ENCODE measurements at regions not wholly inside any gene's neighbourhood (a gene's known extent, or its start where the extent isn't known, plus 50 kb on each side); places are given as distances from the start of the nearest gene placed in this dataset.
"Not testable (repeated sequence)": the region's sequence is repeated elsewhere in the genome, so short reads cannot be mapped to it uniquely, and the experiment has no call there.

GRCh38 chr11:122193881-122194480 lies 78.0 kb upstream of the BLID start:
- not testable (repeated sequence) for DNase-seq

- DNase-seq, result no peak
Observed at GRCh38 chr11:122193457-122193856, 77.4 kb upstream of the BLID start.

GRCh38 chr11:122192634-122193255 lies 76.7 kb upstream of the BLID start:
- no peak for DNase-seq

- no peak for DNase-seq
Observed at GRCh38 chr11:122190768-122191167, 74.8 kb upstream of the BLID start.

GRCh38 chr11:122189229-122189628 lies 73.2 kb upstream of the BLID start:
- no peak for DNase-seq

GRCh38 chr11:122187373-122188165 lies 71.6 kb upstream of the BLID start:
- DNase-seq, result no peak

GRCh38 chr11:122186439-122187080 lies 70.5 kb upstream of the BLID start:
- DNase-seq, result no peak

GRCh38 chr11:122183933-122184332 lies 67.9 kb upstream of the BLID start:
- DNase-seq, result no peak

- no peak for DNase-seq
Observed at GRCh38 chr11:122181893-122182292, 65.9 kb upstream of the BLID start.

- no peak for DNase-seq
Observed at GRCh38 chr11:122181372-122181771, 65.4 kb upstream of the BLID start.

- DNase-seq, result no peak
Observed at GRCh38 chr11:122179961-122180834, 64.2 kb upstream of the BLID start.

- DNase-seq, result no peak
Observed at GRCh38 chr11:122178795-122179194, 62.8 kb upstream of the BLID start.

GRCh38 chr11:122177238-122177637 lies 61.2 kb upstream of the BLID start:
- no peak for DNase-seq

GRCh38 chr11:122176651-122177050 lies 60.6 kb upstream of the BLID start:
- no peak for DNase-seq

GRCh38 chr11:122175306-122175705 lies 59.3 kb upstream of the BLID start:
- no peak for DNase-seq

- DNase-seq, result no peak
Observed at GRCh38 chr11:122173587-122173986, 57.6 kb upstream of the BLID start.

GRCh38 chr11:122173074-122173450 lies 57.0 kb upstream of the BLID start:
- no peak for DNase-seq

- DNase-seq, result no peak
Observed at GRCh38 chr11:122172352-122173073, 56.5 kb upstream of the BLID start.

GRCh38 chr11:122170815-122171475 lies 54.9 kb upstream of the BLID start:
- no peak for DNase-seq

GRCh38 chr11:122168218-122168617 lies 52.2 kb upstream of the BLID start:
- no peak for DNase-seq

GRCh38 chr11:122167100-122167499 lies 51.1 kb upstream of the BLID start:
- DNase-seq, result no peak
